ENCODE measurements at regions not wholly inside any gene's neighbourhood (a gene's known extent, or its start where the extent isn't known, plus 50 kb on each side); places are given as distances from the start of the nearest gene placed in this dataset.

DNA sequence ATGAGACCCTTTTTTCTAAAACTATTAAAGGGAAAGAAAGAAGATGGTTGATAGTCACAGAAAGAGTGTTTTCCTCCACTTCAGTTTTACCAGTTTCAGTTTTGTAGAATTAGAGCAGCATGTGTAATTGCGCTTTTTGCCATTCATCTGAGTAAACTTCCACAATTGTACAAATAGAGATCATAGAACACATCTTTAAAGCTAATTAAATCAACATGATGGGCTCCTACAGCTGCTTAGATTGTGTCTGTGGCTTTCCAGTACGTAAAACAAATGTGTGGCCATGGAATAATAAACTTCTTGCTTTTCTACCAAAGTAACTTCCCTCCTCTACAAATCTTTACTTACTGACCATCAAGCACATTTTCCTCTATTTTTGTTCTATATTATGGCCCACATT is 84.2 kb upstream of the LRIG3 start:
- POLR2A ChIA-PET (ENCODE audit: low non-redundant PET) = no interaction called here

DNA sequence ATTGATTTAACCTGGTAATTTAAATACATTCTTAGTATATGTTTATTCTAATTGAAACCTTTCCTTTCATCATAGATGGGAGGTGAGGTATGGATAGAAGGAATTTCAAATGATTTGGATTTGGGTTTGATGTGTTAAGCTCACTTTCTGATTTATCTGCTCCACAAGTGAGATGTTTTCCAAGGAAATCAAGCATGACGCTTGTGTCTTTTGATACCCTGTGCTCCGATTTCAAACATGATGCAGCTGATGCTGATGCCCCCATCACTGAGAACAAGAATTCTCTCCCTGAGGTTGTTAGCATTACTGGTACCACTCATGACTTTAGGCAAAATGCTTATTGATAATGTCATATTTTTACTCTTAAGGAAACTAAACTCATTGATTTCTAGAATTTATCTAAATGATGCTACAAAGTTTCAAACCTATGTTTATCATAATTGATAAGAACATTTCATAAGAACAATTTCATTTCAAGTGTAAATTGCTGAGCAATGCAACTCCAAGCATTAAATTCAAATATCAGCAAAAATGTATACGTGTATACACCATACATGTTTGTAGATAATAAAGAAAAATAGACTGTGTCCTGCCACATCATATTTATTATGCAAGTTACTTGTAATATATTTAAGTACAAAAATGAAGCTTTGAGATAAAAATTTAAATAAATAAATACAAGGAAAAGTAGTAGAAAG is 75.5 kb upstream of the LRIG3 start:
- Histone ChIP-seq H3K4me1 (ENCODE audit: insufficient read depth, low read length, poor library complexity, severe bottlenecking) (no peaks in the 10 kb centered on the region), H3K36me3 (ENCODE audit: insufficient read depth, low read length, poor library complexity, severe bottlenecking) (no peaks in the 10 kb centered on the region), H3K4me3 (ENCODE audit: low read depth, low read length, poor library complexity, severe bottlenecking) (no peak overlapping the region), H3K27ac (ENCODE audit: low read depth, low read length, poor library complexity, severe bottlenecking) (no peak overlapping the region), H3K9me3 (ENCODE audit: low read depth, low read length, poor library complexity, severe bottlenecking) (no peaks in the 10 kb centered on the region), H3K27me3 (replicated peaks; ENCODE audit: insufficient read depth, low read depth, low read length, poor library complexity) (no peaks in the 10 kb centered on the region)
- ChIA-PET POLR2A (ENCODE audit: low non-redundant PET) (no interaction called here), CTCF (no interaction called here)
- intact Hi-C loops (cut with micrococcal nuclease; ENCODE audit: unreplicated experiment) = no loop called here
- no TSS peak for BruUV-seq (replicated peaks)
- DNase-seq (ENCODE audit: low spot score) = no peak
- TF ChIP-seq EZH2 (IDR thresholded peaks at IDR 0.05; ENCODE audit: borderline replicate concordance, low read depth, low read length, poor library complexity, severe bottlenecking) = no peak
- TF ChIP-seq, protein P1, sequence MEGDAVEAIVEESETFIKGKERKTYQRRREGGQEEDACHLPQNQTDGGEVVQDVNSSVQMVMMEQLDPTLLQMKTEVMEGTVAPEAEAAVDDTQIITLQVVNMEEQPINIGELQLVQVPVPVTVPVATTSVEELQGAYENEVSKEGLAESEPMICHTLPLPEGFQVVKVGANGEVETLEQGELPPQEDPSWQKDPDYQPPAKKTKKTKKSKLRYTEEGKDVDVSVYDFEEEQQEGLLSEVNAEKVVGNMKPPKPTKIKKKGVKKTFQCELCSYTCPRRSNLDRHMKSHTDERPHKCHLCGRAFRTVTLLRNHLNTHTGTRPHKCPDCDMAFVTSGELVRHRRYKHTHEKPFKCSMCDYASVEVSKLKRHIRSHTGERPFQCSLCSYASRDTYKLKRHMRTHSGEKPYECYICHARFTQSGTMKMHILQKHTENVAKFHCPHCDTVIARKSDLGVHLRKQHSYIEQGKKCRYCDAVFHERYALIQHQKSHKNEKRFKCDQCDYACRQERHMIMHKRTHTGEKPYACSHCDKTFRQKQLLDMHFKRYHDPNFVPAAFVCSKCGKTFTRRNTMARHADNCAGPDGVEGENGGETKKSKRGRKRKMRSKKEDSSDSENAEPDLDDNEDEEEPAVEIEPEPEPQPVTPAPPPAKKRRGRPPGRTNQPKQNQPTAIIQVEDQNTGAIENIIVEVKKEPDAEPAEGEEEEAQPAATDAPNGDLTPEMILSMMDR (conservative IDR thresholded peaks at IDR 0.05; ENCODE audit: low read depth, low read length) = no peak

More for the DNA sequence above, 84.2 kb upstream of the LRIG3 start:
- Histone ChIP-seq H3K9me3 (ENCODE audit: low read depth, low read length, poor library complexity, severe bottlenecking) (no peaks in the 10 kb centered on the region), H3K4me3 (ENCODE audit: low read depth, low read length, poor library complexity, severe bottlenecking) (no peak overlapping the region), H3K27ac (ENCODE audit: low read depth, low read length, poor library complexity, severe bottlenecking) (no peak overlapping the region), H3K4me1 (ENCODE audit: insufficient read depth, low read length, poor library complexity, severe bottlenecking) (no peaks in the 10 kb centered on the region), H3K27me3 (replicated peaks; ENCODE audit: insufficient read depth, low read depth, low read length, poor library complexity) (no peaks in the 10 kb centered on the region), H3K36me3 (ENCODE audit: insufficient read depth, low read length, poor library complexity, severe bottlenecking) (no peaks in the 10 kb centered on the region)
- CTCF ChIA-PET = no interaction called here
- TF ChIP-seq EZH2 (IDR thresholded peaks at IDR 0.05; ENCODE audit: borderline replicate concordance, low read depth, low read length, poor library complexity, severe bottlenecking) = no peak
- TF ChIP-seq, protein P1 (conservative IDR thresholded peaks at IDR 0.05; ENCODE audit: low read depth, low read length) = no peak
- no TSS peak for BruUV-seq (replicated peaks)
- intact Hi-C loops (cut with micrococcal nuclease; ENCODE audit: unreplicated experiment) = no loop called here
- no peak for DNase-seq (ENCODE audit: low spot score)

- TF ChIP-seq, protein P1 (conservative IDR thresholded peaks at IDR 0.05; ENCODE audit: low read depth, low read length) = no peak
- no peak for TF ChIP-seq EZH2 (IDR thresholded peaks at IDR 0.05; ENCODE audit: borderline replicate concordance, low read depth, low read length, poor library complexity, severe bottlenecking)
- POLR2A ChIA-PET (ENCODE audit: low non-redundant PET) = no interaction called here
- no TSS peak for BruUV-seq (replicated peaks)
- intact Hi-C loops (cut with micrococcal nuclease; ENCODE audit: unreplicated experiment) = no loop called here
- Histone ChIP-seq H3K36me3 (ENCODE audit: insufficient read depth, low read length, poor library complexity, severe bottlenecking) (no peaks in the 10 kb centered on the region), H3K4me1 (ENCODE audit: insufficient read depth, low read length, poor library complexity, severe bottlenecking) (no peaks in the 10 kb centered on the region), H3K27ac (ENCODE audit: low read depth, low read length, poor library complexity, severe bottlenecking) (no peak overlapping the region), H3K9me3 (ENCODE audit: low read depth, low read length, poor library complexity, severe bottlenecking) (peaks cover 5% of the 10 kb centered on the region), H3K4me3 (ENCODE audit: low read depth, low read length, poor library complexity, severe bottlenecking) (no peak overlapping the region), H3K27me3 (replicated peaks; ENCODE audit: insufficient read depth, low read depth, low read length, poor library complexity) (no peaks in the 10 kb centered on the region)
- CTCF ChIA-PET = no interaction called here
- no peak for DNase-seq (ENCODE audit: low spot score)
These were observed 68.5 kb upstream of the LRIG3 start for GRCh38 chr12:58988643-58989344.
